KMS-11 (cell line): ENCODE measurements at regions not wholly inside any gene's neighbourhood (a gene's known extent, or its start where the extent isn't known, plus 50 kb on each side); places are given as distances from the start of the nearest gene placed in this dataset.

Source experiments
- H2AFZ ChIP-seq: fragments of 200-600 bp; sonication (generic); 2 replicates; pipeline ENCODE4 v1.6.1; 2016; ENCODE audit warnings: antibody characterized with exemption, mixed run types, low read depth
- H3K27ac ChIP-seq: fragments of 200-600 bp; sonication (generic); 2 replicates; pipeline ENCODE4 v1.6.1; 2016; ENCODE audit warnings: mild to moderate bottlenecking, mixed run types
- H3K27me3 ChIP-seq: fragments of 200-600 bp; sonication (generic); 2 replicates; pipeline ENCODE4 v1.6.1; 2017; ENCODE audit warnings: mild to moderate bottlenecking, low read depth, mixed run types, moderate library complexity; ENCODE audit not compliant: insufficient read depth
- H3K36me3 ChIP-seq: fragments of 200-600 bp; sonication (generic); 2 replicates; pipeline ENCODE4 v1.6.1; 2017; ENCODE audit warnings: mild to moderate bottlenecking, mixed run types; ENCODE audit not compliant: insufficient read depth
- H3K4me1 ChIP-seq: fragments of 200-600 bp; sonication (generic); 2 replicates; pipeline ENCODE4 v1.6.1; 2016; ENCODE audit warnings: mild to moderate bottlenecking, low read depth, mixed run types; ENCODE audit not compliant: poor library complexity, severe bottlenecking
- H3K4me2 ChIP-seq: fragments of 200-600 bp; sonication (generic); 2 replicates; pipeline ENCODE4 v1.7.0; 2016; ENCODE audit warnings: mild to moderate bottlenecking, mixed run types
- H3K4me3 ChIP-seq: fragments of 200-600 bp; sonication (generic); IDR thresholded peaks from 2 replicates; pipeline ENCODE4 v1.6.1; 2017; ENCODE audit warnings: low read depth, low read length, mixed read lengths; ENCODE audit not compliant: insufficient read depth
- H3K79me2 ChIP-seq: fragments of 200-600 bp; sonication (generic); 2 replicates; pipeline ENCODE4 v1.6.1; 2016; ENCODE audit warnings: low read depth, mixed run types; ENCODE audit not compliant: insufficient read depth
- H3K9ac ChIP-seq: fragments of 200-600 bp; sonication (generic); 2 replicates; pipeline ENCODE4 v1.6.1; 2016; ENCODE audit warnings: mild to moderate bottlenecking, mixed run types
- H4K20me1 ChIP-seq: fragments of 200-600 bp; sonication (generic); 2 replicates; pipeline ENCODE4 v1.6.1; 2016; ENCODE audit warnings: mild to moderate bottlenecking, mixed run types; ENCODE audit not compliant: insufficient read depth
- TF ChIP-seq, protein P1 (sequence below): fragments of 200-600 bp; sonication (generic); conservative IDR thresholded peaks from 2 replicates; pipeline ENCODE4 v1.6.1; 2017; ENCODE audit warnings: low read depth, mild to moderate bottlenecking, antibody characterized with exemption, low read length, moderate library complexity, mixed read lengths

DNA sequence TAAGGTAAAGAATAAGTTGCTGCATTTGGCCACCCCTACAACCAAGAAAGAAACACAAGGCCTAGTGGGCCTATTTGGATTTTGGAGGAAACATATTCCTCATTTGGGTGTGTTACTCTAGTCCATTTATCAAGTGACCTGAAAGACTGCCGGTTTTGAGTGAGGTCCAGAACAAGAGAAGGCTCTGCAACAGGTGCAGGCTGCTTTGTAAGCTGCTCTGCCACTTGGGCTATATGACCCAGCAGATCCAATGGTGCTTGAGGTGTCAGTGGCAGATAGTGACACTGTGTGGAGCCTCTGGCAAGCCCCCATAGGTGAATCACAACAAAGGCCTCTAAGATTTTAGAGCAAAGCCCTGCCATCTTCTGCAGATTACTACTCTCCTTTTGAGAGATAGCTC is 491.3 kb downstream of the TAFA4 start:
- TF ChIP-seq, protein P1, sequence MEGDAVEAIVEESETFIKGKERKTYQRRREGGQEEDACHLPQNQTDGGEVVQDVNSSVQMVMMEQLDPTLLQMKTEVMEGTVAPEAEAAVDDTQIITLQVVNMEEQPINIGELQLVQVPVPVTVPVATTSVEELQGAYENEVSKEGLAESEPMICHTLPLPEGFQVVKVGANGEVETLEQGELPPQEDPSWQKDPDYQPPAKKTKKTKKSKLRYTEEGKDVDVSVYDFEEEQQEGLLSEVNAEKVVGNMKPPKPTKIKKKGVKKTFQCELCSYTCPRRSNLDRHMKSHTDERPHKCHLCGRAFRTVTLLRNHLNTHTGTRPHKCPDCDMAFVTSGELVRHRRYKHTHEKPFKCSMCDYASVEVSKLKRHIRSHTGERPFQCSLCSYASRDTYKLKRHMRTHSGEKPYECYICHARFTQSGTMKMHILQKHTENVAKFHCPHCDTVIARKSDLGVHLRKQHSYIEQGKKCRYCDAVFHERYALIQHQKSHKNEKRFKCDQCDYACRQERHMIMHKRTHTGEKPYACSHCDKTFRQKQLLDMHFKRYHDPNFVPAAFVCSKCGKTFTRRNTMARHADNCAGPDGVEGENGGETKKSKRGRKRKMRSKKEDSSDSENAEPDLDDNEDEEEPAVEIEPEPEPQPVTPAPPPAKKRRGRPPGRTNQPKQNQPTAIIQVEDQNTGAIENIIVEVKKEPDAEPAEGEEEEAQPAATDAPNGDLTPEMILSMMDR: no peak
- no peak overlapping the region for H3K27ac ChIP-seq
- no peaks in the 10 kb centered on the region for H3K79me2 ChIP-seq

DNA sequence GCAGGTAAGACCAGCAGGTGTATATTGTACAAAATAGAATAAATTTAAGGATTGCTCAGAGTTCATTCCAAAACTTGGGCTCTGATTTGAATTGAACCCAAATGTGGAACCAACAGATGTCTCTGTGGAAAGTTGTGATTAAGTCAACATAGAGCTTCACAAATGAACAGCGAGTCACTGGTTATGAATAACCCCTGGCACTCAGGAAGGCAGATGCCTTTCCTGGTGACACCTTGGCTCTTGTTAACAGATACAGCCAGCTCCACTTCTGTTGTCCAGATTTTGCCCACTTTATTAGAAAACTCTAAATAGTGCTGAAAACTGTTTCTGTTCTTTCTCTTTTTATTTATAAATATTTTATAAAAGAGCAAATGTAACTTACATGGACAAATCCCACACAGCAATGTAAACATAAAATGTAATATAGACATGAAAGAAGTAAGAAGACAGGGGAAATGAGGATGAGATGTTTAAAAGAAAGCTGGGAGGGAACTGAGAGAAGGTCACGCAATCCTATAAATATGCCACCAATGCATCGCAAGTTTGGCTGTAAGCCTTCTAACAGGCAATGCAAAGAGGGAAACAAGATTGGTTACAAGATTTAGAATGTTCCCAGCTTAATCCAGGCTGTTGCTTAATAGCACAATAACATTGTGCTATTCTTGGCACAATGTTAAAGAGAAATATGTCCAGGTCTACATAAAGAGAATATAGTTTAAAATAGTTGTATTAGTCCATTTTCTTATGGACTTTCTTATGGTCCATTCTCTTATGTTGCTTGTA is 495.5 kb downstream of the TAFA4 start:
- no peak overlapping the region for H3K4me3 ChIP-seq
- H2AFZ ChIP-seq: no peak overlapping the region
- no peaks in the 10 kb centered on the region for H3K4me1 ChIP-seq
- H3K27ac ChIP-seq: no peak overlapping the region
- no peaks in the 10 kb centered on the region for H4K20me1 ChIP-seq
- H3K79me2 ChIP-seq: no peaks in the 10 kb centered on the region
- no peaks in the 10 kb centered on the region for H3K27me3 ChIP-seq
- H3K4me2 ChIP-seq: no peak overlapping the region
- TF ChIP-seq, protein P1: no peak
- no peaks in the 10 kb centered on the region for H3K36me3 ChIP-seq
- H3K9ac ChIP-seq: no peak overlapping the region

More for the DNA sequence above, 491.3 kb downstream of the TAFA4 start:
- Histone ChIP-seq H3K4me3 (no peak overlapping the region), H3K4me1 (no peaks in the 10 kb centered on the region), H3K9ac (no peak overlapping the region), H3K27me3 (no peaks in the 10 kb centered on the region), H4K20me1 (no peaks in the 10 kb centered on the region), H3K36me3 (no peaks in the 10 kb centered on the region), H2AFZ (no peak overlapping the region), H3K4me2 (no peak overlapping the region)

DNA sequence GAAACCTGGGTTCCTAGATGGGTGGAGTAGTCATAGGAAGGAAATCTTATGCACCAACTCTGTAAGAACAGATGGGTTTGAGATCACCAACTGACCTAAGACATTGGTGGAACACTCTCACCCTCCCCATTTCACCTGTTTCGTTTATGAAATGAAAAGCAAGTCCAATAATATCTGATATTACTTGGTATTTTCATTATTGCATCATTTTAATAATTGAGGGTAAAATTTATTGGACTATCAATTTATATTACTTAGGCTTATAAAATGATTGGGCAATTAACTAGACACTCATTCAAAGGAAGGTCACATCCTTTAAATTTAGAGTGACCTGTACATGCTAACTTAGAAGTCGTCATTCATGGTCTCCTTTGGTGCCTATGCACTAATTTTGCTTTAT is 503.9 kb downstream of the TAFA4 start:
- Histone ChIP-seq H3K9ac (no peak overlapping the region), H3K36me3 (no peaks in the 10 kb centered on the region), H3K4me1 (no peaks in the 10 kb centered on the region), H3K4me2 (no peak overlapping the region), H3K27me3 (no peaks in the 10 kb centered on the region), H3K4me3 (no peak overlapping the region), H3K27ac (no peak overlapping the region), H4K20me1 (no peaks in the 10 kb centered on the region), H2AFZ (no peak overlapping the region), H3K79me2 (no peaks in the 10 kb centered on the region)
- TF ChIP-seq, protein P1: no peak

DNA sequence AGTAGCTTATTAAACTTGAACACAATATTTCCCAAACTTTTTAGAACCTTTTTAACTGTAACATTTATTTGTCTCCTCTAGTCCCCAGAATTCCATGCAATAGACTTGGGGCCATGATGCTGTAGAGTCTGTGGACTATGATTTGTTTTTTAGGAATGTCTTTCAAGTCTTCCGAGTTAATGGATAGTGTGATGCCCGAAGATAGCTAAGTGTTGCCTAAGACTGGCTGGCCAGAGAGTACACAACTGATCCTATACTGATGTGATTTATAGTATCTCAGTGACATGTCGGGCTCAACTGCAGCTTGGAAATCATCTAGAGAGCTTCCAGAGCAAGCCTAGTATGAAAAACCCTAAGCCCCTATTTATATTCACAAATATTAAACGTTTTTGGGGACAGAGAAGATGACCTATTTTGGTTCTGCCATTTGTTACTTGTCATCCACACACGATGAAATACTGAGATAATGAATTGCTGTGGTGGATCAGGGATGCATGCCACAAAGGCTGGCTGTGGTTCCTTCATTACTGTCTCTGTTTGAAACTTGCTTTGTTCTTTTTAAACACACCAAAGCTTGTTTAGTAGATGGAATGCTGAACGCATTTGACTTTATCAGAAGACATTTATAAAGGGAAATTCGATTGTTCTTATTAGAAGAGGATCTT is 507.4 kb downstream of the TAFA4 start:
- Histone ChIP-seq H3K27me3 (no peaks in the 10 kb centered on the region), H3K4me2 (no peak overlapping the region), H3K4me1 (no peaks in the 10 kb centered on the region), H3K36me3 (no peaks in the 10 kb centered on the region), H4K20me1 (no peaks in the 10 kb centered on the region), H2AFZ (no peak overlapping the region), H3K27ac (no peak overlapping the region), H3K9ac (no peak overlapping the region), H3K79me2 (no peaks in the 10 kb centered on the region), H3K4me3 (no peak overlapping the region)
- TF ChIP-seq, protein P1: no peak
